Prostate gland (tissue), 2 donors: ENCODE measurements at regions not wholly inside any gene's neighbourhood (a gene's known extent, or its start where the extent isn't known, plus 50 kb on each side); places are given as distances from the start of the nearest gene placed in this dataset.
A peak's percentile ranks its signal among the peaks of the same experiment; 100 is the strongest.

Experiments used
- DNase-seq: peaks from one replicate; pipeline ENCODE4 v3.0.0-alpha.2; 2019; ENCODE audit warnings: low spot score
- H3K27ac ChIP-seq, 2 donors: fragments of 200-600 bp; sonication (generic); 2 replicates each; pipeline ENCODE4 v1.5.1; 2017 to 2019
- H3K27me3 ChIP-seq: fragments of 200-600 bp; sonication (generic); replicated peaks from 2 replicates; pipeline ENCODE4 v1.5.1; 2019; ENCODE audit not compliant: insufficient read depth
- H3K36me3 ChIP-seq, 2 donors: fragments of 200-600 bp; sonication (generic); 1 replicate in 1 of 2; 2 replicates in 1 of 2; pipeline versions ENCODE4 v1.5.1 to v1.8.1; 2017 to 2019
- H3K4me1 ChIP-seq: fragments of 200-600 bp; sonication (generic); replicated peaks from 2 replicates; pipeline ENCODE4 v1.5.1; 2019
- H3K4me3 ChIP-seq, 2 donors: fragments of 200-600 bp; sonication (generic); 2 replicates each; pipeline ENCODE4 v1.5.1; 2017 to 2019
- H3K9me3 ChIP-seq: fragments of 200-600 bp; sonication (generic); 2 replicates; pipeline ENCODE4 v1.5.1; 2017
- POLR2A ChIP-seq: fragments of 450-650 bp; IDR thresholded peaks from one replicate; pipeline ENCODE4 v1.6.1; 2016; ENCODE audit warnings: antibody characterized with exemption, mild to moderate bottlenecking
- POLR2AphosphoS5 ChIP-seq: sonication (generic); formaldehyde crosslinking; IDR thresholded peaks from one replicate; pipeline ENCODE4 v1.6.1; 2017; ENCODE audit warnings: antibody characterized with exemption
- WGBS: methylation state at CpG from one replicate; pipeline ENCODE4 v1.1.5; 2018; 5-methylcytosine and 5-hydroxymethylcytosine counted together
- intact Hi-C: fragments of 100-400 bp; cut with DNase I; formaldehyde crosslinking; loops from one replicate; pipeline ENCODE4 v1.14.2; 2022
- TF ChIP-seq, protein P1 (sequence below), 4 experiments: fragments of 200-600 bp in 2 of 4; fragments of 450-650 bp in 2 of 4; sonication (generic) in 2 of 4; IDR thresholded peaks; 1 replicate in 3 of 4; 2 replicates in 1 of 4; pipeline ENCODE4 v1.5.1; 2016 to 2019; ENCODE audit warnings: antibody characterized with exemption in 4 of 4, mild to moderate bottlenecking in 2 of 4, moderate library complexity in 2 of 4

DNA sequence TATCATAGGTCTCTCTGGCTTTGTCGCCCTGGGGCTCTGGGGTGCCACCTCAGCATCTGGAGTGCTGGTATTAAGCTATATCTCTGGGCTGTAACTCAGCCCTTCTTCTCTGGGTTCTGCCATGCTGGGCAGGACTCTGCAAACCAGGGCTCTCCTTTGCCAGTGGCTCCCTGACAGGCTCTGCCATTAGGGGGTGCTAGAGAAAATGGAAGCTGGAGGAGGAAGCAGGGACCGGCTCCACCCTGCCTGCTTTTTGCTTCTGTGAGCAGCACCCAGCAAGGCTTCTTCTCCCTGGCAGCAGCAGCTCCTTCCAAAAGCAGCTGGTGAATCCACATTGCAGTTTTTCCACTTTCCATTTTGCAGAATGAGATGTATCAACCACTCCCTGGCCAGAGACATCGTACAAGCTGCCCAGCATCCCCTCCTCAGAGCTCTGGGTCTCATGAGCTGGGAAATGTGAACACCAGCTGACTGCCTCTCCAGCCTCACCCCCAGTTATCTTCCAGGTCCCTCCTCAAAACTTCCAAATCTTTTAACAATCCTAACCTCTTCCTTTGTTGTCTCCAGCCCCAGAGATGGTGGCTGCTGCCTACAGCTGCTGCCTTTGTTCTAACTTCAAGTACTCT lies 165.0 kb downstream of the ABHD5 start:
- 31% methylated on average over 3 of the region's 3 CpGs for WGBS
- intact Hi-C loops, result no loop called here
- Histone ChIP-seq H3K27ac (no peak overlapping the region), H3K27me3 (peaks cover 9% of the 10 kb centered on the region), H3K36me3 (no peaks in the 10 kb centered on the region), H3K4me3 (no peak overlapping the region), H3K4me1 (no peaks in the 10 kb centered on the region), H3K9me3 (no peaks in the 10 kb centered on the region)
- no peak for TF ChIP-seq POLR2AphosphoS5
- TF ChIP-seq, protein P1, sequence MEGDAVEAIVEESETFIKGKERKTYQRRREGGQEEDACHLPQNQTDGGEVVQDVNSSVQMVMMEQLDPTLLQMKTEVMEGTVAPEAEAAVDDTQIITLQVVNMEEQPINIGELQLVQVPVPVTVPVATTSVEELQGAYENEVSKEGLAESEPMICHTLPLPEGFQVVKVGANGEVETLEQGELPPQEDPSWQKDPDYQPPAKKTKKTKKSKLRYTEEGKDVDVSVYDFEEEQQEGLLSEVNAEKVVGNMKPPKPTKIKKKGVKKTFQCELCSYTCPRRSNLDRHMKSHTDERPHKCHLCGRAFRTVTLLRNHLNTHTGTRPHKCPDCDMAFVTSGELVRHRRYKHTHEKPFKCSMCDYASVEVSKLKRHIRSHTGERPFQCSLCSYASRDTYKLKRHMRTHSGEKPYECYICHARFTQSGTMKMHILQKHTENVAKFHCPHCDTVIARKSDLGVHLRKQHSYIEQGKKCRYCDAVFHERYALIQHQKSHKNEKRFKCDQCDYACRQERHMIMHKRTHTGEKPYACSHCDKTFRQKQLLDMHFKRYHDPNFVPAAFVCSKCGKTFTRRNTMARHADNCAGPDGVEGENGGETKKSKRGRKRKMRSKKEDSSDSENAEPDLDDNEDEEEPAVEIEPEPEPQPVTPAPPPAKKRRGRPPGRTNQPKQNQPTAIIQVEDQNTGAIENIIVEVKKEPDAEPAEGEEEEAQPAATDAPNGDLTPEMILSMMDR (IDR thresholded peaks at IDR 0.05), result peak in 3 of 4 experiments; percentile 30 to 70 (median 53)
- peak; percentile 42 for DNase-seq

DNA sequence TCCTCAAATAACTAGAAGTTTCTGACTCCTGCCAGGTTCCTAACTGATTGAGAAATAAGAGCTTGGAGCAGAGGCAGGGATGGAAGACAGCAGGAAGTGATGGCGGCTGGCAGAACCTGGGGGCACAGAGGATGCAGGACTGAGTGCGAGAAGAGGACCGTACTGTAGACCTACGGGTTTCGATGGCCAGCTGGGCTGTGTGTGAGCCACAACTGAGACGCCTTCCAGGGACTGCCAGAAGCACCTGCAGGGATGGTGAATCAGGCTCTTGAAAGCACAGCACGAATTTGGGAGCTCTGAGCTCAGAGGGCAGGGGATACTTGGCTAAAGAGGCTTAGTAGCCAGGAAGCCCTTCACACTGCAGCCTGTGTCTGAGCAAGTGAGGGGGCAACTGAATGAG lies 165.6 kb downstream of the ABHD5 start:
- H3K36me3 ChIP-seq, result no peaks in the 10 kb centered on the region
- TF ChIP-seq, protein P1 (IDR thresholded peaks at IDR 0.05), result no peak
- no peaks in the 10 kb centered on the region for H3K9me3 ChIP-seq
- H3K4me1 ChIP-seq, result no peaks in the 10 kb centered on the region
- WGBS, result 90% methylated on average over 7 of the region's 7 CpGs
- intact Hi-C loops, result no loop called here
- H3K27ac ChIP-seq, result no peak overlapping the region
- peaks cover 9% of the 10 kb centered on the region for H3K27me3 ChIP-seq
- no peak overlapping the region for H3K4me3 ChIP-seq
- DNase-seq, result no peak

DNA sequence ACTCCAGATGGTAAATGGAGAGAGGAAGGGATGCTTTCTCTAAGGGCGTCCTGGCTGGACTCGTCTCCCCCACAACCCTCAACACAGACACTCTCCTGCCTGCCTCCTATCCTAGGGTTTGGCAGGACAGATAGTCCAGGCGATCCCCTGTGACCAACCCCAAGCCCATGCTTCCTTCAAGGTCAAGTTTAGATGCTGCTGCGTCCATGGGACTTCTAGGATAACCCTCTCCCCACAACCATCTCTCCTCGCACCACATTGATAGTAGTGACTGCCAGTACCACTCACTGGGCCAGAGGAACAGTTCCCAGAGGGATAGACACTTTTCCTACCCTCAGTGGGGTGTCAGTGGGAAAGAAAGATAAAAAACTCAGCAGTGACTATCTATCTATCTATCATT lies 166.0 kb downstream of the ABHD5 start:
- H3K36me3 ChIP-seq, result no peaks in the 10 kb centered on the region
- intact Hi-C loops, result no loop called here
- H3K4me1 ChIP-seq, result no peaks in the 10 kb centered on the region
- H3K4me3 ChIP-seq, result no peak overlapping the region
- H3K27ac ChIP-seq, result no peak overlapping the region
- 86% methylated on average over 5 of the region's 5 CpGs for WGBS
- TF ChIP-seq, protein P1 (IDR thresholded peaks at IDR 0.05), result no peak
- TF ChIP-seq POLR2A (no peak), POLR2AphosphoS5 (no peak)
- no peaks in the 10 kb centered on the region for H3K9me3 ChIP-seq
- peaks cover 9% of the 10 kb centered on the region for H3K27me3 ChIP-seq
- no peak for DNase-seq

DNA sequence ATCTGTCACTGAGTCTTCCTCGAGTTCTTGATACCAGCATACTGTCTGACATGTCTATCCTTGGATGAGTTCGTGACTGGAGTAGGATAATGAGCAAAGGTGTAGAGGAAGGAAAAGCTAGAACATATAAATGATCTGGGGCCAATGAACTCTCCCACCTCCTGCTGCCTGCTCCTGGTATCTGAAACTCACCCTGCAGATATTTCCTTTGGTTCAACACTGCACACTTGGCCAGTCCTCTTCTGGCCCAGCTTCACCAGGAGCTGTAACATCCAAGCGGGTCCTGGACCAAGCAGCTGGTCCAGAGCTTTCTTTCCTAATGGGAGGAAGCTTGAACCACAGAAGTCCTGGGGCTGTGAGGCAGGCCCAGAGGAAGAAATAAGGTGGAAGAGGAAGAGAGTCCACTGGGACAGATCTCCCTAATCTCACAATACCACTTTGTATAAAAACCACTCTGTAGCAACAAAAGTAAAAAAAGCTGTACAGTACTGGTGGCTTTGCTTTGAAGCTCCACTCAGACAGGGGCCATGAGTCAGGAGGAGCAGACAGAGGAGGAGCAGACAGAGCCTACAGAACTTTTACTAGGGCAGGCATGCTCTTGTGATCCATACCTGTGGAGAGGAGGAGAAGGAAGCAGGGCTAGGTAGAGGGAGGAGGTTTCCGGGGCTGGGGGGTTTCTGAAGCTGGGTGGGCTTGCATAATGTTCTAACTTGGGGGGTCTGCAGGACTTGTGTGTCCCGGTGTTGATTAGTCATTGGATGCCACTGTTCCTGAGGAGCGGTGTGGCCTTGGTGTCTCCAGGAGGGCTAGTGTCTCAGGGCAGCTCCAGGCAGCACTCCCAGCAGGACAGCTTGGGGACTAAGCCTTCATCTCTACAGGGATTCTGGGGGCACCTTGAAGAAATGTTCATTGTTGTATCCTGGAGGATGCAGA lies 166.9 kb downstream of the ABHD5 start:
- TF ChIP-seq POLR2AphosphoS5 (no peak), POLR2A (no peak)
- TF ChIP-seq, protein P1 (IDR thresholded peaks at IDR 0.05), result no peak
- intact Hi-C loops, result no loop called here
- H3K27me3 ChIP-seq, result peaks cover 9% of the 10 kb centered on the region
- 75% methylated on average over 6 of the region's 6 CpGs for WGBS
- no peak for DNase-seq
- no peak overlapping the region for H3K4me3 ChIP-seq
- H3K36me3 ChIP-seq, result no peaks in the 10 kb centered on the region
- no peaks in the 10 kb centered on the region for H3K9me3 ChIP-seq
- no peaks in the 10 kb centered on the region for H3K4me1 ChIP-seq
- no peak overlapping the region for H3K27ac ChIP-seq
